ENCODE measurements at regions not wholly inside any gene's neighbourhood (a gene's known extent, or its start where the extent isn't known, plus 50 kb on each side); places are given as distances from the start of the nearest gene placed in this dataset.

DNA sequence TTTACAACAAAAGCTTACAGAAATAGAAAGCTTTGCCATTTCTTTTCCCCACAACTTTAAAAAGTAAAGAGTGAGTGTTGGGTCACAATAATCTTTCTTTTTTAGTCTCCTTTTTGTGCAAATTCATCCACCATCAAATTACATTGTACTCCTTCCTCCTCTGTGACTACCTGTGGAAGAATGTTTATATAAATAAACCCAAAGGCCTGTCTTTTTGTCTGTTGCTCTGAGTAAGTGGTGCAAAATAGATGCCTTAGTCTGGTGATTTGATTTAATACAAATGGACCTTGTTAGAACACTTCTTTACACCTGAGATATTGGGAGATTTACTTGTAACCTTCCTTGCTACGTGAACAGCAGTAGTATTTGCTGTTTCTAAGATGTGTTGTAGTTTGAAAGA is 53.5 kb upstream of the TAF11L2 start:
- Histone ChIP-seq H3K4me1 (ENCODE audit: insufficient read depth, low read length, poor library complexity, severe bottlenecking) (peaks cover 40% of the 10 kb centered on the region), H3K27me3 (replicated peaks; ENCODE audit: insufficient read depth, low read depth, low read length, poor library complexity) (no peaks in the 10 kb centered on the region), H3K36me3 (ENCODE audit: insufficient read depth, low read length, poor library complexity, severe bottlenecking) (no peaks in the 10 kb centered on the region), H3K4me3 (ENCODE audit: low read depth, low read length, poor library complexity, severe bottlenecking) (no peak overlapping the region), H3K27ac (ENCODE audit: low read depth, low read length, poor library complexity, severe bottlenecking) (peak overlapping the region; percentile 86), H3K9me3 (ENCODE audit: low read depth, low read length, poor library complexity, severe bottlenecking) (peaks cover 7% of the 10 kb centered on the region)
- TF ChIP-seq EZH2 (IDR thresholded peaks at IDR 0.05; ENCODE audit: borderline replicate concordance, low read depth, low read length, poor library complexity, severe bottlenecking) (no peak), CTCF (conservative IDR thresholded peaks at IDR 0.05; ENCODE audit: low read depth, low read length) (no peak)
- intact Hi-C loops (cut with micrococcal nuclease; ENCODE audit: unreplicated experiment), result no loop called here
- no peak for DNase-seq (ENCODE audit: low spot score)
- BruUV-seq (replicated peaks), result no TSS peak
- ChIA-PET CTCF (interaction anchor here (0.6 to 1.0 kb wide), 2 partner anchors 34 to 228 kb away, joined by 3 to 4 read pairs; no protein-coding TSS in a partner anchor), POLR2A (ENCODE audit: low non-redundant PET) (no interaction called here)

DNA sequence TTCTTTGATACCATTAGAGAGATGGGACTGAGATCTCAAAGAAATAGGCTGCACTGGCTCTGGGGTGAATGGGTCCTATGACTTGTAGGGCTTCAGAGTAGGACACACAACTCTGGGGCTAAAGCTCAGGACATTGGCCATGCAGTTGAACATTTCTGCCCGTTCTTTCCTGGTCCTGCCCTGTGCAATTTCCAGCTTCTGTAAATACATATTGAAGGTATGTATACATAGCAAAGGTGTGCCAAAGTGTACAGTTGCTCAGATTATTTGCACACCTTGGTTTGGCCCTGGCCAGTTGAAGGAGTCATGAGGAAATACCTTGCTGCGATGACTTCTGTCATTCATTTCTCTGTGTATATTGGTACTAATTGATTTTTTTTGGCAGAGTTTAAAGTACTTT is 52.8 kb upstream of the TAF11L2 start:
- ChIA-PET CTCF (no interaction called here), POLR2A (ENCODE audit: low non-redundant PET) (no interaction called here)
- TF ChIP-seq CTCF (conservative IDR thresholded peaks at IDR 0.05; ENCODE audit: low read depth, low read length) (no peak), EZH2 (IDR thresholded peaks at IDR 0.05; ENCODE audit: borderline replicate concordance, low read depth, low read length, poor library complexity, severe bottlenecking) (no peak)
- intact Hi-C loops (cut with micrococcal nuclease; ENCODE audit: unreplicated experiment), result no loop called here
- no TSS peak for BruUV-seq (replicated peaks)
- DNase-seq (ENCODE audit: low spot score), result no peak
- Histone ChIP-seq H3K4me3 (ENCODE audit: low read depth, low read length, poor library complexity, severe bottlenecking) (no peak overlapping the region), H3K27ac (ENCODE audit: low read depth, low read length, poor library complexity, severe bottlenecking) (peak overlapping the region; percentile 86), H3K27me3 (replicated peaks; ENCODE audit: insufficient read depth, low read depth, low read length, poor library complexity) (no peaks in the 10 kb centered on the region), H3K9me3 (ENCODE audit: low read depth, low read length, poor library complexity, severe bottlenecking) (peaks cover 7% of the 10 kb centered on the region), H3K4me1 (ENCODE audit: insufficient read depth, low read length, poor library complexity, severe bottlenecking) (peaks cover 40% of the 10 kb centered on the region), H3K36me3 (ENCODE audit: insufficient read depth, low read length, poor library complexity, severe bottlenecking) (no peaks in the 10 kb centered on the region)
